ENCODE measurements at regions not wholly inside any gene's neighbourhood (a gene's known extent, or its start where the extent isn't known, plus 50 kb on each side); places are given as distances from the start of the nearest gene placed in this dataset.

- DNase-seq = no peak
Measured at GRCh38 chr2:221205103-221205673, 366.9 kb downstream of the EPHA4 start.

DNA sequence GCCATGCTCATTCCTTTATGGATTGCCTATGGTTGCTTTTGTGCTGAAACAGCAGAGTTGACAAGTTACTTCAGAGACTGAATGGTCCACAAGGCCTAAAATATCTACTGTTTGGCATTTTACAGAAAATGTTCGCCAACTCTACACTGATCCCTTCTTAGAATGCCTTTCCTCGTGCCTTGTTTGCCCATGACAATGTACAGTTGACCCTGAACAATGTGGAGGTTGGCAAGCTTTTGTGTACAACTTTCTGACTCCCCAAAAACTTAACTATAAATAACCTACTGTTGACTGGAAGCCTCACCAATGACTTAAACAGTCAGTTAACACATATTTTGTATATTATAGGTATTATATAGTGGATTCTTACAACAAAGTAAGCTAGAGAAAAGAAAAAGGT is 361.4 kb downstream of the EPHA4 start:
- no peak for DNase-seq

- no peak for DNase-seq
Measured at GRCh38 chr2:221211653-221212052, 360.5 kb downstream of the EPHA4 start.

GRCh38 chr2:221212105-221212504 is 360.0 kb downstream of the EPHA4 start:
- no peak for DNase-seq

- no peak for DNase-seq
Measured at GRCh38 chr2:221215487-221215886, 356.6 kb downstream of the EPHA4 start.

GRCh38 chr2:221216636-221217035 is 355.5 kb downstream of the EPHA4 start:
- DNase-seq = no peak

- DNase-seq = no peak
Measured at GRCh38 chr2:221225752-221226151, 346.4 kb downstream of the EPHA4 start.

GRCh38 chr2:221228214-221228769 is 343.8 kb downstream of the EPHA4 start:
- no peak for DNase-seq

DNA sequence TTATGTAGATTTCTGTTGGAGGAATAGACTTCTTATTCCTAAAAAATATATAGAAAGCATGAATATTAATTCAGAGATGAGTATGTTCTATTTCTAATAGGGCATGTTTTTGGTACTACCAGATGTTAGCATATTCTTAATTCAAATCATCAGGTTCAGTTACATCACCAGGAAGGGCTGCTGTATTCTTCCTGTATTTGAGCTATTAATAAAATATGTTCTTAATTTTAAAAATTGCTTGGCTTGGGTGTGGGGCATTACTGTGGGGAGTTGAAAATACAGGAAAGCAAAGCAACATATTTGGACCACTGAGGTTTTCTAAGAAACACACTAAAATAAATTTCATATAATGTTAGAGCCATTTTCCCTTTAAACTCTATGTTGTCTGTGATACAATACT is 343.0 kb downstream of the EPHA4 start:
- no peak for DNase-seq

- no peak for DNase-seq
Measured at GRCh38 chr2:221231511-221231910, 340.6 kb downstream of the EPHA4 start.

- DNase-seq = no peak
Measured at GRCh38 chr2:221235941-221236340, 336.2 kb downstream of the EPHA4 start.

DNA sequence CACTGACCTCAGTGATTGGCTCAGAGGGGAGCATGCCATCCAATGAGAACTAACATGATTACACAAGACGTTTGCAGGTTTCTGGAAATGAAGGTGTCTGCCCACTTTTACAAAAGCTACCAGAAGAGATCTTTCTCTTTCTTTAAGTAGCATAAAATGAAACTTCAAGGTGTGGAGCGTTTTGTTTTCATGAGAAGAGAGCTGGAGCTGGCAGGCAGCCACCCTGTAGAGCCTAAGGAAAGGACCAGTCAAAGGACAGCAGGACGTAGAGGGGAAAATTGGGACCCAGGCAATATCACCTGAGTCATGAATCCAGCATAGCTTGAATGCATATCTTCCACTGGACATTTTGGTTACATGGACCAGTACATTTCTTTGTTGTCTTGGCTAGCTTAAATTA is 331.0 kb downstream of the EPHA4 start:
- DNase-seq = no peak

- DNase-seq = no peak
Measured at GRCh38 chr2:221243771-221244170, 328.3 kb downstream of the EPHA4 start.

GRCh38 chr2:221245045-221245444 is 327.1 kb downstream of the EPHA4 start:
- DNase-seq = no peak

DNA sequence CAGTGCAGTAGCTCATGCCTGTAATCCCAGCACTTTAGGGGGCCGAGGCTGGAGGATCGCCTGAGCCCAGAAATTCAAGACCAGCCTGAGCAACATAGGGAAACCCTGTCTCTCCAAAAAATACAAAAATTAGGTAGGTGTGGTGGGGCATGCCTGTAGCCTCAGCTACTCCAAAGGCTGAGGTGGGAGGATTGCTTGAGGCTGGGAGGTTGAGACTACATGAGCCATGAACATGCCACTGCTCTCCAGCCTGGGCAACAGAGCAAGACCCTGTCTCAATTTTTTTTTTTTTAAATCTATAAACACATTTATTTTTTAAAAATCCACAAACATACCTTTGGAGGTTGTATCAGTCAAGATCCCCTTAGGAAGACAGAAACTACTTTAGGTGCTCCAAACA is 326.3 kb downstream of the EPHA4 start:
- no peak for DNase-seq

- no peak for DNase-seq
Measured at GRCh38 chr2:221254299-221254698, 317.8 kb downstream of the EPHA4 start.

- DNase-seq = no peak
Measured at GRCh38 chr2:221255862-221256261, 316.2 kb downstream of the EPHA4 start.

DNA sequence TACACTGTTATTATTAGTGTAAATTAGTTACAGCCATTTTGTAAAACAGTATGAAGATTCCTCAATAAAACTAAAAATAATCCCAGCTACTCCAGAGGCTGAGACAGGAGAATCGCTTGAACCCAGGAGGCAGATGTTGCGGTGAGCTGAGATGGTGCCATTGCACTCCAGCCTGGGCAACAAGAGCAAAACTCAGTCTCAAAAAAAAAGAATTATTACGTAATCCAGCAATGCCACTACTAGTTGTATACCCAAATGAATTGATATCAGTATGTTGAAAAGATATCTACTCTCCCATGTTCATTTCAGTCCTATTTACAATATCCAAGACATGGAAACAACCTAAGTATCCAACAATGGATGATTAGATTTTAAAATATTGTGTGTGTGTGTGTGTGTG is 313.6 kb downstream of the EPHA4 start:
- DNase-seq = no peak

DNA sequence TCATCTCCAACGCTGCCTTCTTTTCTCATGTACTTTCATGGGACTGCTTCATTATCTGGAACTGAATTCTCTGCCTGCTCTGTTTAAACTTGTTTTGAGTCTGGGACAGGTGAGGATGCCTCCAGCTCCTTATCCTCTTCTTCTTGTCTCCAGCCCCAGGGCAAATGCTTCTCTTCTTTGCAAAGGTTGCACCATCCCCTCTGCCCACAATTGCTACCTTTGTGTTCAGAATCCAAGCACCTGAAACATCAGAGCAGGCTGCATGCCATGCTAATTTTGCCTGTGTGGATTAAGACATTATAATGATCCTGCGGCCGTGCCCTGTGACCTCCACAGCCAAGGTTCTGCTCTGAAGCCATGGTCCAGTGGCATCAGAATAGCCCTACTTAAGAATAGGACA is 309.5 kb downstream of the EPHA4 start:
- DNase-seq = no peak

DNA sequence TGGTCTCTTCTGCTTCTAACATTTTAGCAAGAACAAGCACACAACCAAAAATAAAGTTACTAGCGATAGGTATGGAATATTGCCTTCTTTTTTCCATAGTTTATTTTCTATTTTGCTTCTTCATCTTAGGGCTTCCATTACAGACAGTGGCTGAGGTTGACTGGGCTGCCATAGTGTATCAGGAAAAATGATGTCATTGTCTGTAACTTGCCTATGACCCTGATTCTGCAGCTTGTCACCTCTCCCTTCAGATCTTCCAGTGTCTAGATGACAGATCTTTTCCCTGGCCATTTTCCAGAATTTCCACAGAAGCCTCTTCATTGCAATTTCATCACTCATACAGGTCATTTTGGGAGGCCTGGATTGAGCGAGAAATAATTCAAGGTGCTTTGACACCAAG is 308.5 kb downstream of the EPHA4 start:
- DNase-seq = no peak

GRCh38 chr2:221264318-221264717 is 307.8 kb downstream of the EPHA4 start:
- DNase-seq = no peak

- no peak for DNase-seq
Measured at GRCh38 chr2:221267773-221268425, 304.2 kb downstream of the EPHA4 start.

- DNase-seq = no peak
Measured at GRCh38 chr2:221268631-221269030, 303.5 kb downstream of the EPHA4 start.

- DNase-seq = no peak
Measured at GRCh38 chr2:221270806-221271205, 301.3 kb downstream of the EPHA4 start.

DNA sequence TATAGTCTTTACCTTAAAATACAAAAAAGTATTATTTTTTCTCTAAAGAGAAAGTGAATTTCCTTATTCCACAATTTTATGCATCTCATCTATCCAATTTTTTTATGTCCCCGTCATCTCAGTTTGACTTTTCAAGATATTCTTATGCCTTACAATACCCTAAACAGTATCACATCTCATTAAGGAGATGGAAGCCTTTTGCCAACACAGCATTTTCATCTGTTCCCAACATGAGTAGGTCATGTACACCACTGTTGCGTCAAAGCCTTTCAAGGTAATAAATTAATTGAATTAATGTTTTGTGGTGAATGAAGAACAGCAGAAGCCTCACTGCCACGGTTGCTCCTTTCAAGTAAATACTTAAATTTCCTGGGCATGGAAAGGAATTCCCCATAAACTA is 299.4 kb downstream of the EPHA4 start:
- no peak for DNase-seq

Data from effector CD8-positive, alpha-beta T cell (primary cell).